ENCODE measurements at regions not wholly inside any gene's neighbourhood (a gene's known extent, or its start where the extent isn't known, plus 50 kb on each side); places are given as distances from the start of the nearest gene placed in this dataset.

GRCh38 chr18:78743078-78743477 is 236.5 kb upstream of the SALL3 start:
- no peak for DNase-seq (ENCODE audit: low read depth in 4 of 4, low spot score in 1 of 4)

- no peak for DNase-seq (ENCODE audit: low read depth in 4 of 4, low spot score in 1 of 4)
These were observed 228.0 kb upstream of the SALL3 start for GRCh38 chr18:78751664-78752063.

- no peak for DNase-seq (ENCODE audit: low read depth in 4 of 4, low spot score in 1 of 4)
These were observed 226.4 kb upstream of the SALL3 start for GRCh38 chr18:78753240-78753639.

GRCh38 chr18:78754311-78755043 is 225.1 kb upstream of the SALL3 start:
- no peak for DNase-seq (ENCODE audit: low read depth in 4 of 4, low spot score in 1 of 4)

GRCh38 chr18:78757014-78757413 is 222.6 kb upstream of the SALL3 start:
- DNase-seq (ENCODE audit: low read depth in 4 of 4, low spot score in 1 of 4), result no peak

GRCh38 chr18:78758496-78758895 is 221.1 kb upstream of the SALL3 start:
- no peak for DNase-seq (ENCODE audit: low read depth in 4 of 4, low spot score in 1 of 4)

- DNase-seq (ENCODE audit: low read depth in 4 of 4, low spot score in 1 of 4), result no peak
These were observed 216.9 kb upstream of the SALL3 start for GRCh38 chr18:78762753-78763152.

GRCh38 chr18:78764544-78764943 is 215.1 kb upstream of the SALL3 start:
- DNase-seq (ENCODE audit: low read depth in 4 of 4, low spot score in 1 of 4), result no peak

GRCh38 chr18:78765142-78765541 is 214.5 kb upstream of the SALL3 start:
- no peak for DNase-seq (ENCODE audit: low read depth in 4 of 4, low spot score in 1 of 4)

- DNase-seq (ENCODE audit: low read depth in 4 of 4, low spot score in 1 of 4), result no peak
These were observed 213.9 kb upstream of the SALL3 start for GRCh38 chr18:78765637-78766281.

- DNase-seq (ENCODE audit: low read depth in 4 of 4, low spot score in 1 of 4), result no peak
These were observed 212.7 kb upstream of the SALL3 start for GRCh38 chr18:78766651-78767533.

- DNase-seq (ENCODE audit: low read depth in 4 of 4, low spot score in 1 of 4), result no peak
These were observed 212.0 kb upstream of the SALL3 start for GRCh38 chr18:78767648-78768071.

- DNase-seq (ENCODE audit: low read depth in 4 of 4, low spot score in 1 of 4), result no peak
These were observed 211.4 kb upstream of the SALL3 start for GRCh38 chr18:78768221-78768620.

- no peak for DNase-seq (ENCODE audit: low read depth in 4 of 4, low spot score in 1 of 4)
These were observed 210.7 kb upstream of the SALL3 start for GRCh38 chr18:78768656-78769501.

- no peak for DNase-seq (ENCODE audit: low read depth in 4 of 4, low spot score in 1 of 4)
These were observed 210.0 kb upstream of the SALL3 start for GRCh38 chr18:78769502-78770105.

GRCh38 chr18:78770139-78770822 is 209.3 kb upstream of the SALL3 start:
- DNase-seq (ENCODE audit: low read depth in 4 of 4, low spot score in 1 of 4), result no peak

GRCh38 chr18:78770823-78771139 is 208.8 kb upstream of the SALL3 start:
- no peak for DNase-seq (ENCODE audit: low read depth in 4 of 4, low spot score in 1 of 4)

GRCh38 chr18:78771496-78772359 is 207.9 kb upstream of the SALL3 start:
- DNase-seq (ENCODE audit: low read depth in 4 of 4, low spot score in 1 of 4), result no peak
